ENCODE measurements at regions not wholly inside any gene's neighbourhood (a gene's known extent, or its start where the extent isn't known, plus 50 kb on each side); places are given as distances from the start of the nearest gene placed in this dataset.

GRCh38 chr5:166938071-166938470, 1353.4 kb upstream of the WWC1 start:
- H3K4me1 ChIP-seq (ENCODE audit: control insufficient read depth, insufficient read depth, low read length), result no peaks in the 10 kb centered on the region
- Mint-ChIP-seq H3K36me3 (ENCODE audit: low read depth) (no peaks in the 10 kb centered on the region), H3K27me3 (ENCODE audit: insufficient read depth) (no peaks in the 10 kb centered on the region), H3K27ac (no peak overlapping the region), H3K4me3 (no peak overlapping the region), H3K9me3 (peaks cover 19% of the 10 kb centered on the region), H3K4me1 (no peaks in the 10 kb centered on the region)
- no peak for DNase-seq
- 93 to 97% methylated on average over 2 of the region's 2 CpGs for WGBS, 2 experiments (ENCODE audit: insufficient coverage in 1 of 2, insufficient read length in 1 of 2)
- no peak overlapping the region for H3K9ac ChIP-seq (ENCODE audit: extremely low read depth, low read length, poor library complexity, severe bottlenecking)
- H3K36me3 ChIP-seq (ENCODE audit: control insufficient read depth, insufficient read depth, low read length), result no peaks in the 10 kb centered on the region
- peaks cover 9% of the 10 kb centered on the region for H3K9me3 ChIP-seq (ENCODE audit: control insufficient read depth, low read length)
- no peaks in the 10 kb centered on the region for H3K27me3 ChIP-seq (ENCODE audit: control insufficient read depth, insufficient read depth, low read length, poor library complexity, severe bottlenecking)
- TF ChIP-seq, protein P1, sequence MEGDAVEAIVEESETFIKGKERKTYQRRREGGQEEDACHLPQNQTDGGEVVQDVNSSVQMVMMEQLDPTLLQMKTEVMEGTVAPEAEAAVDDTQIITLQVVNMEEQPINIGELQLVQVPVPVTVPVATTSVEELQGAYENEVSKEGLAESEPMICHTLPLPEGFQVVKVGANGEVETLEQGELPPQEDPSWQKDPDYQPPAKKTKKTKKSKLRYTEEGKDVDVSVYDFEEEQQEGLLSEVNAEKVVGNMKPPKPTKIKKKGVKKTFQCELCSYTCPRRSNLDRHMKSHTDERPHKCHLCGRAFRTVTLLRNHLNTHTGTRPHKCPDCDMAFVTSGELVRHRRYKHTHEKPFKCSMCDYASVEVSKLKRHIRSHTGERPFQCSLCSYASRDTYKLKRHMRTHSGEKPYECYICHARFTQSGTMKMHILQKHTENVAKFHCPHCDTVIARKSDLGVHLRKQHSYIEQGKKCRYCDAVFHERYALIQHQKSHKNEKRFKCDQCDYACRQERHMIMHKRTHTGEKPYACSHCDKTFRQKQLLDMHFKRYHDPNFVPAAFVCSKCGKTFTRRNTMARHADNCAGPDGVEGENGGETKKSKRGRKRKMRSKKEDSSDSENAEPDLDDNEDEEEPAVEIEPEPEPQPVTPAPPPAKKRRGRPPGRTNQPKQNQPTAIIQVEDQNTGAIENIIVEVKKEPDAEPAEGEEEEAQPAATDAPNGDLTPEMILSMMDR (conservative IDR thresholded peaks at IDR 0.05), result no peak
- no peak overlapping the region for H3K27ac ChIP-seq (ENCODE audit: low read depth, low read length)
- no peak overlapping the region for H3K4me3 ChIP-seq (ENCODE audit: low read length)

DNA sequence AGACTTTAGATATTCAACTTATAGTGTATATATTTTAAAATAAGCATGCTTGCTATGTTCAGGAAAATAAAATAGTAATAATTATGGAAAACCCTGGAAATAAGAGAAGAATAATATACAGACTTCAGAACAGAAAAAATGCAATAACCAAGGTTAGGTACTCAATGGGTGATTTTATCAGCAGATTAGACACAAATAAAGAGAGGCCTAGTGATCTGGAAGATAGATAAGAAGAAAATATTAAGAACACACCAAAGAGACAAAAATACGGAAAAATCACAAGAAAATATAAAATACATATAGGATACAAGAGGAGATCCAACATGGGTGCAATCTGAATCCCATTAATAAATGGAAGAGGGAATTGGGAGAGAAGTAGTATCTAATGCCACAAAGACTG, 1348.5 kb upstream of the WWC1 start:
- no peak overlapping the region for H3K27ac Mint-ChIP-seq
- Histone ChIP-seq H3K27ac (ENCODE audit: low read depth, low read length) (no peak overlapping the region), H3K9ac (ENCODE audit: extremely low read depth, low read length, poor library complexity, severe bottlenecking) (no peak overlapping the region), H3K4me1 (ENCODE audit: control insufficient read depth, insufficient read depth, low read length) (no peaks in the 10 kb centered on the region), H3K36me3 (ENCODE audit: control insufficient read depth, insufficient read depth, low read length) (no peaks in the 10 kb centered on the region), H3K27me3 (ENCODE audit: control insufficient read depth, insufficient read depth, low read length, poor library complexity, severe bottlenecking) (no peaks in the 10 kb centered on the region), H3K4me3 (ENCODE audit: low read length) (no peak overlapping the region), H3K9me3 (ENCODE audit: control insufficient read depth, low read length) (peaks cover 11% of the 10 kb centered on the region)
- H3K4me3 Mint-ChIP-seq, result no peak overlapping the region
- WGBS, 2 experiments (ENCODE audit: insufficient coverage in 1 of 2, insufficient read length in 1 of 2), result no CpG with 5 or more reads among the region's 1 CpG
- no peaks in the 10 kb centered on the region for H3K36me3 Mint-ChIP-seq (ENCODE audit: low read depth)
- H3K9me3 Mint-ChIP-seq, result peaks cover 8% of the 10 kb centered on the region
- no peaks in the 10 kb centered on the region for H3K27me3 Mint-ChIP-seq (ENCODE audit: insufficient read depth)
- TF ChIP-seq, protein P1 (conservative IDR thresholded peaks at IDR 0.05), result no peak
- H3K4me1 Mint-ChIP-seq, result no peaks in the 10 kb centered on the region
- no peak for DNase-seq

DNA sequence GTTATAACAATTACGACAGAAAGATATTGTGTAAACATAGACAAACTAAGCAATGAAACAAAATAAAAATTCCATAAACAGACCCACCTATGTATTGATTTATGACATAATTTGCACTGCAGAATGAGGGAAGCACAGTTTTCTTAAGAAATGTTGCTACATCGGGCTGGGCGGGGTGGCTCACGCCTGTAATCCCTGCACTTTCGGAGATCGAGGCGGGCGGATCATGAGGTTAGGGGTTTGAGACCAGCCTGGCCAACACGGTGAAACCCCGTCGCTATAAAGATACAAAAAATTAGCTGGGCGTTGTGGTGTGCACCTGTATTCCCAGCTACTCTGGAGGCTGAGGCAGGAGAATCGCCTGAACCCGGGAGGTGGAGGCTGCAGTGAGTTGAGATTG, 1344.4 kb upstream of the WWC1 start:
- H3K27ac ChIP-seq (ENCODE audit: low read depth, low read length), result no peak overlapping the region
- peaks cover 11% of the 10 kb centered on the region for H3K9me3 ChIP-seq (ENCODE audit: control insufficient read depth, low read length)
- Mint-ChIP-seq H3K27ac (no peak overlapping the region), H3K9me3 (peaks cover 8% of the 10 kb centered on the region), H3K4me1 (peaks cover 3% of the 10 kb centered on the region), H3K36me3 (ENCODE audit: low read depth) (no peaks in the 10 kb centered on the region), H3K4me3 (no peak overlapping the region), H3K27me3 (ENCODE audit: insufficient read depth) (no peaks in the 10 kb centered on the region)
- no peak overlapping the region for H3K4me3 ChIP-seq (ENCODE audit: low read length)
- no peaks in the 10 kb centered on the region for H3K27me3 ChIP-seq (ENCODE audit: control insufficient read depth, insufficient read depth, low read length, poor library complexity, severe bottlenecking)
- TF ChIP-seq, protein P1 (conservative IDR thresholded peaks at IDR 0.05), result no peak
- 92 to 94% methylated on average over 11 to 13 of the region's 14 CpGs for WGBS, 2 experiments (ENCODE audit: insufficient coverage in 1 of 2, insufficient read length in 1 of 2)
- H3K4me1 ChIP-seq (ENCODE audit: control insufficient read depth, insufficient read depth, low read length), result no peaks in the 10 kb centered on the region
- H3K9ac ChIP-seq (ENCODE audit: extremely low read depth, low read length, poor library complexity, severe bottlenecking), result no peak overlapping the region
- H3K36me3 ChIP-seq (ENCODE audit: control insufficient read depth, insufficient read depth, low read length), result no peaks in the 10 kb centered on the region
- no peak for DNase-seq

Measured in endodermal cell (in vitro differentiated cells).